ENCODE measurements at regions not wholly inside any gene's neighbourhood (a gene's known extent, or its start where the extent isn't known, plus 50 kb on each side); places are given as distances from the start of the nearest gene placed in this dataset.

DNA sequence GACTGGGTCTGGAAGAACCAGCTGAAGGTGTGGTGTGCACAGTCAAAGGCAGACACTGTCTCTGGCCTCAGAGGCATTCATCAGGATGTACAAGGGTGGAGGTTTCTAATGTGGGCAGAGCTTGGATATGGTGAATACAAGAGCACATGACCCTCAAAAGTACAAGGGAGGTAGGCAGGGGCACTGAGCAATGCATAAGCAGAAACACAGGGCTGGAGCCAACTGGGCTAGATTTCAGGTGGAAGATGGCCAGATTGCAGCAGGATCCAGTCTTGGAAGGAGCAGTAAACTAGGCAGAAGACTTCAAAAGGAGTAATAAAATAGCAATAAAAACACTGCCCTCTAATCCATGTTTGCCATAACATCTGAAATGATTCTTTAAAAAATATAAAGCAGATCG is 417.1 kb downstream of the OLFM4 start:
- CTCF ChIA-PET (ENCODE audit: partially characterized antibody) = no interaction called here
- no peak overlapping the region for H3K27ac ChIP-seq (ENCODE audit: low read depth, low read length)
- POLR2A ChIA-PET (ENCODE audit: partially characterized antibody) = no interaction called here

More for the DNA sequence above, 417.1 kb downstream of the OLFM4 start:
- H4K8ac ChIP-seq (ENCODE audit: extremely low read depth, insufficient read depth, low read length) = no peak overlapping the region
- no peaks in the 10 kb centered on the region for H3K23me2 ChIP-seq (ENCODE audit: low read depth, low read length)
- no peaks in the 10 kb centered on the region for H3K27me3 ChIP-seq (replicated peaks in 1 of 4; ENCODE audit: control insufficient read depth in 3 of 4, extremely low read depth in 1 of 4, insufficient read depth in 3 of 4, low read length in 3 of 4)
- no peak overlapping the region for H3K4me2 ChIP-seq (ENCODE audit: insufficient read depth in 1 of 2, low read depth in 2 of 2, low read length in 2 of 2)
- H3K9ac ChIP-seq (replicated peaks in 1 of 4; ENCODE audit: extremely low read depth in 1 of 4, low read depth in 3 of 4, low read length in 3 of 4) = no peak overlapping the region
- H3K4me1 ChIP-seq (replicated peaks in 1 of 4; ENCODE audit: control insufficient read depth in 3 of 4, insufficient read depth in 4 of 4, low read length in 3 of 4) = no peaks in the 10 kb centered on the region
- H3K4ac ChIP-seq (replicated peaks; ENCODE audit: insufficient read length, low read depth, low read length) = no peak overlapping the region
- WGBS, 2 experiments (ENCODE audit: extremely low coverage in 1 of 2, insufficient coverage in 1 of 2, insufficient read length in 1 of 2, insufficient replicate concordance in 2 of 2, low coverage in 1 of 2, low lambda C conversion rate in 2 of 2, missing lambda C conversion rate in 1 of 2) = 86% methylated on average over 1 of the region's 1 CpG; no CpG with 5 or more reads in 1 of the 2 experiments
- H2BK12ac ChIP-seq (ENCODE audit: low read depth, low read length) = no peak overlapping the region
- H4K5ac ChIP-seq (ENCODE audit: insufficient read length, low read depth, low read length) = no peak overlapping the region
- DNase-seq (ENCODE audit: low read depth in 1 of 2, low spot score in 2 of 2) (no peak), FAIRE-seq (no peak)
- no peaks in the 10 kb centered on the region for H3K36me3 ChIP-seq (ENCODE audit: control insufficient read depth in 2 of 4, insufficient read depth in 4 of 4, low read length in 3 of 4)
- H3K79me1 ChIP-seq (ENCODE audit: low read depth, low read length) = no peaks in the 10 kb centered on the region
- H3K79me2 ChIP-seq (ENCODE audit: control insufficient read depth in 1 of 2, insufficient read depth in 2 of 2, low read length in 2 of 2) = no peaks in the 10 kb centered on the region
- H2BK5ac ChIP-seq (ENCODE audit: low read depth, low read length) = no peak overlapping the region
- no peak for TF ChIP-seq MAFK (IDR thresholded peaks at IDR 0.05; ENCODE audit: low read depth, low read length)
- TF ChIP-seq TBP (IDR thresholded peaks at IDR 0.05; ENCODE audit: low read depth, low read length) = no peak
- no peak for TF ChIP-seq CEBPB (IDR thresholded peaks at IDR 0.05; ENCODE audit: low read depth, low read length)
- TF ChIP-seq EGR1 (IDR thresholded peaks at IDR 0.05; ENCODE audit: borderline replicate concordance, low read depth, low read length) = no peak
- no peak for TF ChIP-seq POU5F1 (IDR thresholded peaks at IDR 0.05; ENCODE audit: low read depth, low read length)
- no peak for TF ChIP-seq CBX8 (IDR thresholded peaks at IDR 0.05; ENCODE audit: borderline replicate concordance, low read depth, low read length)
- no peak for TF ChIP-seq ASH2L (IDR thresholded peaks at IDR 0.05; ENCODE audit: low read length)
- TF ChIP-seq GTF2F1 (IDR thresholded peaks at IDR 0.05; ENCODE audit: borderline replicate concordance, low read depth, low read length) = no peak
- TF ChIP-seq SRF (IDR thresholded peaks at IDR 0.05; ENCODE audit: low read depth, low read length) = no peak
- no peak overlapping the region for H2BK20ac ChIP-seq (ENCODE audit: low read length)
- H4K91ac ChIP-seq (replicated peaks; ENCODE audit: insufficient read length, low read length) = no peak overlapping the region
- H2AFZ ChIP-seq (ENCODE audit: low read length) = 0 out of 2 replicates have a peak overlapping the region, but pooled peaks have one; percentile 23
- no peak overlapping the region for H2BK15ac ChIP-seq (ENCODE audit: low read length)
- H3K14ac ChIP-seq (ENCODE audit: insufficient read length) = no peak overlapping the region
- H3K18ac ChIP-seq (ENCODE audit: extremely low read depth, low read length) = no peak overlapping the region
- H4K20me1 ChIP-seq (replicated peaks in 1 of 2; ENCODE audit: control insufficient read depth in 1 of 2, insufficient read depth in 2 of 2, low read length in 2 of 2) = no peaks in the 10 kb centered on the region
- H3K56ac ChIP-seq (replicated peaks; ENCODE audit: insufficient read length, low read depth, low read length) = no peak overlapping the region
- no peak overlapping the region for H2BK120ac ChIP-seq (replicated peaks; ENCODE audit: low read depth, low read length)
- H3K9me3 ChIP-seq (ENCODE audit: insufficient read depth in 2 of 2, low read depth in 1 of 2, low read length in 1 of 2) = peaks cover 0 to 2% of the 10 kb centered on the region in 2 experiments; a peak in 2 of 4 replicates
- H2AK5ac ChIP-seq (ENCODE audit: low read depth, low read length) = no peak overlapping the region
- no peak overlapping the region for H3K4me3 ChIP-seq (ENCODE audit: extremely low read depth in 1 of 4, insufficient read depth in 2 of 4, low read depth in 3 of 4, low read length in 4 of 4)
- H3K23ac ChIP-seq (ENCODE audit: insufficient read length) = no peak overlapping the region
